Brain pericyte (primary cell): ENCODE measurements at regions not wholly inside any gene's neighbourhood (a gene's known extent, or its start where the extent isn't known, plus 50 kb on each side); places are given as distances from the start of the nearest gene placed in this dataset.
"Not testable (repeated sequence)": the region's sequence is repeated elsewhere in the genome, so short reads cannot be mapped to it uniquely, and the experiment has no call there.

Experiments
- DNase-seq: peaks from one replicate; pipeline ENCODE4 v3.0.0-alpha.2; 2012; ENCODE audit warnings: low read depth, low spot score

GRCh38 chr5:143533978-143534760 lies 130.7 kb upstream of the NR3C1 start:
- no peak for DNase-seq

- no peak for DNase-seq
These were observed 130.0 kb upstream of the NR3C1 start for GRCh38 chr5:143533475-143533874.

- DNase-seq, result no peak
These were observed 124.3 kb upstream of the NR3C1 start for GRCh38 chr5:143527808-143528207.

GRCh38 chr5:143525176-143525575 lies 121.7 kb upstream of the NR3C1 start:
- no peak for DNase-seq

GRCh38 chr5:143524338-143524945 lies 121.0 kb upstream of the NR3C1 start:
- no peak for DNase-seq

- no peak for DNase-seq
These were observed 118.4 kb upstream of the NR3C1 start for GRCh38 chr5:143521846-143522400.

- no peak for DNase-seq
These were observed 117.7 kb upstream of the NR3C1 start for GRCh38 chr5:143521141-143521540.

- not testable (repeated sequence) for DNase-seq
These were observed 115.7 kb upstream of the NR3C1 start for GRCh38 chr5:143519215-143519614.

GRCh38 chr5:143517824-143518223 lies 114.3 kb upstream of the NR3C1 start:
- DNase-seq, result not testable (repeated sequence)

GRCh38 chr5:143516249-143516648 lies 112.8 kb upstream of the NR3C1 start:
- no peak for DNase-seq

- no peak for DNase-seq
These were observed 112.3 kb upstream of the NR3C1 start for GRCh38 chr5:143515829-143516228.

- DNase-seq, result no peak
These were observed 111.3 kb upstream of the NR3C1 start for GRCh38 chr5:143514616-143515335.

GRCh38 chr5:143513720-143514119 lies 110.2 kb upstream of the NR3C1 start:
- no peak for DNase-seq

GRCh38 chr5:143511736-143512135 lies 108.2 kb upstream of the NR3C1 start:
- DNase-seq, result no peak

- no peak for DNase-seq
These were observed 106.3 kb upstream of the NR3C1 start for GRCh38 chr5:143509758-143510221.

- DNase-seq, result no peak
These were observed 103.5 kb upstream of the NR3C1 start for GRCh38 chr5:143506836-143507552.

GRCh38 chr5:143505934-143506333 lies 102.4 kb upstream of the NR3C1 start:
- no peak for DNase-seq

- no peak for DNase-seq
These were observed 101.9 kb upstream of the NR3C1 start for GRCh38 chr5:143505354-143505753.

GRCh38 chr5:143501310-143502044 lies 98.0 kb upstream of the NR3C1 start:
- no peak for DNase-seq

- DNase-seq, result no peak
These were observed 96.1 kb upstream of the NR3C1 start for GRCh38 chr5:143499480-143500114.
